Adrenal gland (tissue), 5 donors: ENCODE measurements at regions not wholly inside any gene's neighbourhood (a gene's known extent, or its start where the extent isn't known, plus 50 kb on each side); places are given as distances from the start of the nearest gene placed in this dataset.

Source experiments
- POLR2A ChIP-seq, 2 donors: fragments of 450-650 bp; IDR thresholded peaks; one replicate each; pipeline ENCODE4 v1.6.1; 2017; ENCODE audit warnings: antibody characterized with exemption in 2 of 2, mild to moderate bottlenecking in 2 of 2, moderate library complexity in 1 of 2
- TF ChIP-seq, protein P1 (sequence below), 6 experiments: fragments of 450-650 bp in 4 of 6; fragments of 200-600 bp in 2 of 6; sonication (generic) in 1 of 6; IDR thresholded peaks; 1 replicate in 5 of 6; 2 replicates in 1 of 6; pipeline versions ENCODE4 v1.5.1 to v1.8.0; 2016 to 2021; ENCODE audit warnings: antibody characterized with exemption in 6 of 6, mild to moderate bottlenecking in 2 of 6, moderate library complexity in 1 of 6
- donor health status: DM: no; HTN: no; CAD: no.

DNA sequence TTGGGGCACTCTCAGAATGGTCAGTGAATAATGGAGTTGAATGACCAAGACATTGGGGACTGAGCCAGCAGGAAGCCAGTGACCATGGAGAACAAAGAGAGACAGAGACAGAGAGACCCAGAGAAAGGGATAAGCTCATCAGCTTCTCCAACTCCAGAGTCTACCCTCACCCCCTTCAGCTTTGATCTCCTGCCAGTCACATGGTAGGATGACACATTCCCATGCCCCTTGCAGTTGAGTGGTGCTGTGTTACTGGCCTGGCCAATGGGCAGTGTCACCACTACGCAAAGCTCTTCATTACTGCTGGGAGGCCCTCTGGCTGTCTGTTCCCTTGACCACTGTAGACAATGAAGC is 643.5 kb downstream of the AJAP1 start:
- TF ChIP-seq, protein P1, sequence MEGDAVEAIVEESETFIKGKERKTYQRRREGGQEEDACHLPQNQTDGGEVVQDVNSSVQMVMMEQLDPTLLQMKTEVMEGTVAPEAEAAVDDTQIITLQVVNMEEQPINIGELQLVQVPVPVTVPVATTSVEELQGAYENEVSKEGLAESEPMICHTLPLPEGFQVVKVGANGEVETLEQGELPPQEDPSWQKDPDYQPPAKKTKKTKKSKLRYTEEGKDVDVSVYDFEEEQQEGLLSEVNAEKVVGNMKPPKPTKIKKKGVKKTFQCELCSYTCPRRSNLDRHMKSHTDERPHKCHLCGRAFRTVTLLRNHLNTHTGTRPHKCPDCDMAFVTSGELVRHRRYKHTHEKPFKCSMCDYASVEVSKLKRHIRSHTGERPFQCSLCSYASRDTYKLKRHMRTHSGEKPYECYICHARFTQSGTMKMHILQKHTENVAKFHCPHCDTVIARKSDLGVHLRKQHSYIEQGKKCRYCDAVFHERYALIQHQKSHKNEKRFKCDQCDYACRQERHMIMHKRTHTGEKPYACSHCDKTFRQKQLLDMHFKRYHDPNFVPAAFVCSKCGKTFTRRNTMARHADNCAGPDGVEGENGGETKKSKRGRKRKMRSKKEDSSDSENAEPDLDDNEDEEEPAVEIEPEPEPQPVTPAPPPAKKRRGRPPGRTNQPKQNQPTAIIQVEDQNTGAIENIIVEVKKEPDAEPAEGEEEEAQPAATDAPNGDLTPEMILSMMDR (IDR thresholded peaks at IDR 0.05), result no peak
- no peak for TF ChIP-seq POLR2A (IDR thresholded peaks at IDR 0.05)
